ENCODE measurements at regions not wholly inside any gene's neighbourhood (a gene's known extent, or its start where the extent isn't known, plus 50 kb on each side); places are given as distances from the start of the nearest gene placed in this dataset.

DNA sequence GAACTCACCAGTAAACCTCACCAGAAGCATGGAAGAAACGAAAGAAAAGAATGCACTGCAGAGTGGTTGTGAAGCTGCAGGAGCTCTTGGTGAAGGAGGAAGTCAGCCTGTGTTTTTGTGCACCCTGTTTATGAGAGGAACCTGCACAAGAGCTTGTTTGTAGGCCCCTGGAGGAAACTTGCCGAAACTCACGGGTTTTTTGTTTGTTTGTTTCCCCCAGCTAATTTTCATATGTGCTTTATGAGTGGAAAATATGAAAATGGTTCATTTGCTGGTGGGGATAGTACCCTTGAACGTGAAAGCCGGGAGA, 222.7 kb downstream of the C16orf95 start:
- TF ChIP-seq BHLHE40 (IDR thresholded peaks at IDR 0.05; ENCODE audit: borderline replicate concordance in 1 of 2, low read depth in 2 of 2, low read length in 1 of 2) (no peak), NR2C1 (IDR thresholded peaks at IDR 0.05) (no peak), CREB1 (IDR thresholded peaks at IDR 0.05; ENCODE audit: low read depth) (no peak)
- TF ChIP-seq, protein P1, sequence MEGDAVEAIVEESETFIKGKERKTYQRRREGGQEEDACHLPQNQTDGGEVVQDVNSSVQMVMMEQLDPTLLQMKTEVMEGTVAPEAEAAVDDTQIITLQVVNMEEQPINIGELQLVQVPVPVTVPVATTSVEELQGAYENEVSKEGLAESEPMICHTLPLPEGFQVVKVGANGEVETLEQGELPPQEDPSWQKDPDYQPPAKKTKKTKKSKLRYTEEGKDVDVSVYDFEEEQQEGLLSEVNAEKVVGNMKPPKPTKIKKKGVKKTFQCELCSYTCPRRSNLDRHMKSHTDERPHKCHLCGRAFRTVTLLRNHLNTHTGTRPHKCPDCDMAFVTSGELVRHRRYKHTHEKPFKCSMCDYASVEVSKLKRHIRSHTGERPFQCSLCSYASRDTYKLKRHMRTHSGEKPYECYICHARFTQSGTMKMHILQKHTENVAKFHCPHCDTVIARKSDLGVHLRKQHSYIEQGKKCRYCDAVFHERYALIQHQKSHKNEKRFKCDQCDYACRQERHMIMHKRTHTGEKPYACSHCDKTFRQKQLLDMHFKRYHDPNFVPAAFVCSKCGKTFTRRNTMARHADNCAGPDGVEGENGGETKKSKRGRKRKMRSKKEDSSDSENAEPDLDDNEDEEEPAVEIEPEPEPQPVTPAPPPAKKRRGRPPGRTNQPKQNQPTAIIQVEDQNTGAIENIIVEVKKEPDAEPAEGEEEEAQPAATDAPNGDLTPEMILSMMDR (IDR thresholded peaks at IDR 0.05 in 2 of 3, conservative IDR thresholded peaks at IDR 0.05 in 1 of 3; ENCODE audit: control insufficient read depth in 2 of 3, extremely low read depth in 1 of 3, insufficient read depth in 1 of 3, low read depth in 3 of 3, low read length in 3 of 3): no peak
